Erythroblast (primary cell): ENCODE measurements at regions not wholly inside any gene's neighbourhood (a gene's known extent, or its start where the extent isn't known, plus 50 kb on each side); places are given as distances from the start of the nearest gene placed in this dataset.

Experiments
- DNase-seq, 2 experiments: peaks; one replicate each; lab custom pipeline; 2025; lab: John Stamatoyannopoulos, UW
- GATA1 ChIP-seq: IDR thresholded peaks from 2 replicates; pipeline ENCODE4 v1.6.1; 2011; ENCODE audit warnings: low read depth, mild to moderate bottlenecking, control low read depth, low read length, moderate library complexity
- POLR2A ChIP-seq: IDR thresholded peaks from 2 replicates; pipeline ENCODE4 v1.6.1; 2011; ENCODE audit warnings: mild to moderate bottlenecking, low read length

DNA sequence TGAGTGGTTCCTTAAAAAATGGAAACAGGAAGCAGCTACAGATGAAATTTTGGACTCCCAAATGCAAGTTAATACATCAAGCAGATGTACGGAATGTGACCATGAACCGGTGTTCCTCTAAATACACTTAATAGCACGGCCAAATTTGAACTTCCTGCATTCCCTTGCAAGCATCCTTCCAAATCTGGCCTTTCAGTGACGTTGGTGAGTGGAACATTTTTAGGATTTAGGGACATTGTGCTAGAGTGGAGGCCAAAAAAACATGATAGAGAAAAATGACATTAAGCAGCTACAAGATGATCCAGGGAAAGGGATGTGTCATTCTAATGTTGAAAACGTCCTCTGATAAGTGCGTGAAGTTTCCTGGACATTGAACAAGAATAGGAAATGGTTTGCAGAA lies 62.1 kb downstream of the CTAGE1 start:
- no peak for DNase-seq
- TF ChIP-seq POLR2A (no peak), GATA1 (no peak)

DNA sequence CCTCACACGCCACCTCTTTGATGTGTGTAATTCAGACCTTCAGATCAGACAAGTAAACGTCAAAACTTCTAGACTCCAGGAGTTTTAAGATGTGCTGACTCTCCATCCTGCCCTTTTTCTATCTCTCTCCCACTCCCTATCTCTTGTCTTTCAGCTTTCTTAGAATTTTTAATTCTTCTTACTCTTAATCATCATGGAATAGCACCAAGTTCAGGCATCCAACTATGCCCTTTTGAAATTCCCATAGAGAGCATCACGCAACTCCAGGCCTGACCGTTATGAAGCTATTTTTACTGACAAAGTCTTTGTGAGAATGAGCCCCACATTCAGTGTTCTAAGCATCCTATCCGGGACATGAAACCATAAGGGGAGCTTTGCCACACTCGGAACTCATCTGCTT lies 62.6 kb downstream of the CTAGE1 start:
- no peak for DNase-seq

GRCh38 chr18:22349966-22350365 lies 67.7 kb downstream of the CTAGE1 start:
- TF ChIP-seq GATA1: no peak
- TF ChIP-seq POLR2A: no peak
- DNase-seq: no peak

More for the DNA sequence above, 62.6 kb downstream of the CTAGE1 start:
- no peak for TF ChIP-seq GATA1
- TF ChIP-seq POLR2A: no peak

DNA sequence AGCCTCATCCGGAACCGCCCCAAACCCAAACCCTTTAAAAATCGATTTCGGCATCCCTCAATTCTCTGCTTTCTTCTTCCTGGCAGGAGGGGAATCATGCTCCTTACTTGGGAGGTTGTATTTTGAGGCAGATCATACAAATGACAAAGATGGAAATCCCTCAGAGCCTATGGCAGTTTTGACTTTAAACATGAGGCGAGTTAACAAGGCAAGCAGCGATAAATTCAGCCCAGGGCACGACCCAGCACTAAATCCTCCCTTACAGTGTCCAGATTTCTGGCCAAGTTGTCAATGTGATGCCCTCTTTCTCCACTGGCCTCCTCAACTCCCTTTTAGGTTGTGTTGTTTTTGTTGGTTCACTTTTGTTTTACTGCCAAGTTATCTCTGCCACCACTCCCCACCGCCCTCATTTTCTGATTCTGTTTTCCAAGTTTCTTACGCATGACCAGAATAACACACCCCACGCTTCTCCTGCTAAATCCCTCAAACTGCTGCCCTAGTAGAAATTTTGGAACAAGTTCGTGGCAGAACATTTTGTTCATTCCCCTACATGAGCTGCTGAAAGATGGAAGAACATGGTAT lies 68.3 kb downstream of the CTAGE1 start:
- DNase-seq: no peak
- TF ChIP-seq POLR2A (no peak), GATA1 (no peak)

DNA sequence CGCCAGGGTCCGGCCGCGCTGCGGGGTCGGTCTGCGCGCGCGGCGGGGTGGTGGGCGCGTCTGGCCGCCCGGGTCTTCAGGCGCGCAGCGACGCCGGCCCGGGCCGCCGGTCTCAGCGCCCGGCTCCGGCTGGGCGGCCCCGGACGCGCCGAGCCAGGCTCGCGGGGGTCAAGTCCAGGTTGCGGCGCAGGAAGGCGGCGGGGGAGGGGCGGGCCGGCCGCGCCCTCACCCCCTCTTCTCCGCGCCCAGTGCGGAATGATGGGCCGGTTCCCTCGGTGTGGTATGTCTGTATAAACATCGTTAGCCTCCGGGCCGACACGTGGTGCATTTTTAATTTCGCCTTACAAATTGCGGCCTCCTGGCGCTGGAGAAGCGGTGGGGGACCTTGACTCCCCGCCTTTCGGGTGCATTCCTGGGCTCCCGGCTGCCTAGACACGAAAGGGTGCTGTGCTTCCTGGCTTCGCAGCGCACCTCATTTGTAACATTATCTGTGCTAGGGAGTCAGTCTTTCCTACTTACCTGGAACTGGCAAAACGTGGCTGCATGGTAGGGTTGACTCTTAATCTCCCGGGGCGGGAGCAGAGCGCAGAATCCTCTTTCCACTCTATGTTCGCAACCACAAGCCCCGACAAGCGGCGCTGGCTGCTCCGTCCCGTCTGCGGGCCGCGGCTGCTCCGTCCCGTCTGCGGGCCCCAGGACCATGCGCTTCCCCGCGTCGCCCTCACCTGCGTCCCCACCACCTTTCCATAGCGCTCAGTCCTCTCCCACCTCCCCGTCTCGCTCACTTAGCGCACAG lies 69.0 kb downstream of the CTAGE1 start:
- no peak for DNase-seq
- TF ChIP-seq GATA1: no peak
- TF ChIP-seq POLR2A: no peak

DNA sequence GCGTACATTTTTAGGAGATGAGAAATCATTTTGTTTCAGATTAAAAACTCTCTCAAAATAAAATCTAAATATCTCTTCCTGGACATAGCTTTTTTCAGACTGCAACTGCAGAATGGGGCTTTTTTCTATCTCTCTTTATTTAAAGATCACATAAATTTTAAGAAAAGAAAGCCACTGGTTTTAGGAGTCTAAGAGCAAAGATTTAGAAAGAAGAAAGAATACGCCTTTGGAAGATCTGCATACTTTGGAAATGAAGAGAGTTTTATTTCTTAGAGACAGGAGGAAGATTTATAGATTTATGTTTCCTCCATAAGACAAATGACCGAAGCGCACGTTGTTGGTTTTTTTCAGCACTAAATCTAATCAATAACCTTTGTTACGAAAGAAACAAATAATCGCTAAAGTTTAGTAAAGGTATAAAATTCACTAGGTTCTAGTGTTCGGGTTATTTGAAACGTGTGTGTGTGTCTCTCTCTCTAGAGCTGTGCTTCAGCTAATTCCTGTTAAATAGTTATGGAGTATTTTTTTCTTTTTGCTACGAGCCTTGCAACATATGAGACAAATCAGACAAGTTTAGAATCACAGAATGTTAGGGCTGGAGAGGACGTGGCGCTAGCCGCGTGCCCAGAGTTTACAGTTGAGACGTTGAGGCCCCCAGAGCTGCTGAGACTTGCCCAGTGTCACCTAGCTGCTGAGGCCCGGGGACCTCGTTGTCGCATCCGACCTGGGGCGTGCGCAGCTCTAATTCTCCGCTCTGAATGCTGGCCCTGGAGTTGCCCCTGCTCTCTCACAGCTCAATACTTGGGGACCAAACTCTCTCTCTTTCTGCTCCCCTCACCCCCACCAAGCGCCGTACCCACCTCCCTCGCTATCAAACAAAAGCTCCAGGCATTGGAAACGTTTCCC lies 69.9 kb downstream of the CTAGE1 start:
- no peak for TF ChIP-seq POLR2A
- TF ChIP-seq GATA1: no peak
- no peak for DNase-seq

- TF ChIP-seq GATA1: no peak
- no peak for TF ChIP-seq POLR2A
- DNase-seq: no peak
These were observed 70.6 kb downstream of the CTAGE1 start for GRCh38 chr18:22346953-22347605.

DNA sequence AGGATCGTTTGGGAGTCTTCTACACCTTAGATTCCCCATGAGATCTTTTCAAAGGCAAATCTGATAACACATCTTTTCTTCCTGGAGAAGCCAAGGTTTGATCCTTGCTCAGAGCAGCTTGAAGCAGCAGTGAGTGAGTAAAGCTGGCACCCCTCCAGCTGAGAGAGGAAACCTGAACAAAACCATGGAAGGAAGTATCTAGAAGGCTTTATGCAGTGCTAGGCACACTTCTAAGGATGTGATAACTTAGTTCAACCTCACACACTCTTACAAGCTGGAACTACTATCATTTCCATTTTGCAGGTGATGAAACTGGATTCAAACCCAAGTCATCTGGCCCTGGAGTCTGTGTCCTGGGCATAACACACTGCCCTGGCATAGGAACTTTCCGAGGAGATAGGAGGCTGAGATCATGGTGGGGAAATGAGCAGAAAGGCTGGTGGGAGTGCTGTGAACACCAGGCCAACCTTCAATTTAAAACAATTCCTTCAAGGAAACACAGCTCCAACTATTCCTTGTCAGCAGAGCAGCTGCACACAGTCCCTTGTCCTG lies 71.2 kb downstream of the CTAGE1 start:
- no peak for DNase-seq
- no peak for TF ChIP-seq GATA1
- TF ChIP-seq POLR2A: no peak

DNA sequence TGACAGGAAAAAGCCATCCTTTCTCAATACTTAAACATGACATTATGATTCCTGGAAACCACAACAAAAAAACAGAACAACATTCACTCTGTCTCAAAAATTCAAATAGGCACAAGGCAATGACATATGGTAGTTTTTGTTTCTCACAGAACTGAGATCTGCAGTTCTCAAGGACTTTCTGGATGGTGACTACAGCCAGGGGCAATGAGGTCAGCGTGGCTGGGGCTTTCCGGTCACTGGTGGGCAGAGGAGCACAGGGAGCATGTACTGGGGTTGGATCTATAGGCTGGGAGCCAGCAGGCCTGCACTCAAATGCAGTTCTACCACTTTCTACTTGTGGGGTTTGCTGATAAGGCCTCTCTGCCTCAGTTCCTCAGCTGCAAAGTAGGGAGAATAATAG lies 72.0 kb downstream of the CTAGE1 start:
- DNase-seq: no peak
- TF ChIP-seq POLR2A (no peak), GATA1 (no peak)

- TF ChIP-seq POLR2A (no peak), GATA1 (no peak)
- DNase-seq: no peak
These were observed 72.6 kb downstream of the CTAGE1 start for GRCh38 chr18:22344908-22345670.

- no peak for TF ChIP-seq GATA1
- no peak for TF ChIP-seq POLR2A
- no peak for DNase-seq
These were observed 73.3 kb downstream of the CTAGE1 start for GRCh38 chr18:22344445-22344844.

- no peak for DNase-seq
- TF ChIP-seq POLR2A (no peak), GATA1 (no peak)
These were observed 74.1 kb downstream of the CTAGE1 start for GRCh38 chr18:22343613-22344012.
